ENCODE measurements at regions not wholly inside any gene's neighbourhood (a gene's known extent, or its start where the extent isn't known, plus 50 kb on each side); places are given as distances from the start of the nearest gene placed in this dataset.

GRCh38 chr13:112252804-112253590, 123.2 kb upstream of the SPACA7 start:
- Histone ChIP-seq H3K27ac (ENCODE audit: low read length) (no peak overlapping the region), H3K36me3 (ENCODE audit: control insufficient read depth in 2 of 2, extremely low read depth in 1 of 2, insufficient read depth in 1 of 2, low read length in 1 of 2) (no peaks in the 10 kb centered on the region), H3K9me3 (no peaks in the 10 kb centered on the region), H3K4me1 (ENCODE audit: control insufficient read depth in 1 of 2, extremely low read depth in 1 of 2, insufficient read depth in 2 of 2, low read length in 2 of 2) (no peaks in the 10 kb centered on the region), H3K27me3 (replicated peaks in 1 of 2; ENCODE audit: control insufficient read depth in 2 of 2, extremely low read depth in 1 of 2, insufficient read depth in 2 of 2, low read length in 1 of 2) (peaks cover 0 to 12% of the 10 kb centered on the region in 2 experiments), H3K4me3 (ENCODE audit: control insufficient read depth in 1 of 2, extremely low read depth in 1 of 2, low read length in 1 of 2) (no peak overlapping the region)
- no peak overlapping the region for H3K27ac Mint-ChIP-seq
- no peak overlapping the region for H3K4me3 Mint-ChIP-seq
- 83% methylated on average over 26 of the region's 29 CpGs for whole genome bisulfite sequencing (ENCODE audit: insufficient coverage)
- CTCF ChIA-PET = interaction anchor here in 1 of 2 donors (0.5 kb wide), 1 partner anchor 150 kb away, joined by 3 read pairs; no protein-coding TSS in a partner anchor
- DNase-seq (no peak), ATAC-seq (replicated peaks in 1 of 4) (no peak)
- H3K27me3 Mint-ChIP-seq = peaks cover 5 to 19% of the 10 kb centered on the region in 2 donors
- no peaks in the 10 kb centered on the region for H3K9me3 Mint-ChIP-seq
- POLR2A ChIA-PET = no interaction called here
- no peaks in the 10 kb centered on the region for H3K36me3 Mint-ChIP-seq
- H3K4me1 Mint-ChIP-seq = no peaks in the 10 kb centered on the region

GRCh38 chr13:112253631-112254030, 122.5 kb upstream of the SPACA7 start:
- peaks cover 5 to 19% of the 10 kb centered on the region in 2 donors for H3K27me3 Mint-ChIP-seq
- no peaks in the 10 kb centered on the region for H3K9me3 Mint-ChIP-seq
- no peaks in the 10 kb centered on the region for H3K9me3 ChIP-seq
- no peaks in the 10 kb centered on the region for H3K36me3 ChIP-seq (ENCODE audit: control insufficient read depth in 2 of 2, extremely low read depth in 1 of 2, insufficient read depth in 1 of 2, low read length in 1 of 2)
- H3K36me3 Mint-ChIP-seq = no peaks in the 10 kb centered on the region
- H3K27me3 ChIP-seq (replicated peaks in 1 of 2; ENCODE audit: control insufficient read depth in 2 of 2, extremely low read depth in 1 of 2, insufficient read depth in 2 of 2, low read length in 1 of 2) = peaks cover 0 to 12% of the 10 kb centered on the region in 2 experiments
- DNase-seq (no peak), ATAC-seq (replicated peaks in 1 of 4) (no peak)
- H3K27ac ChIP-seq (ENCODE audit: low read length) = no peak overlapping the region
- H3K4me3 ChIP-seq (ENCODE audit: control insufficient read depth in 1 of 2, extremely low read depth in 1 of 2, low read length in 1 of 2) = no peak overlapping the region
- WGBS (ENCODE audit: insufficient coverage) = 83% methylated on average over 15 of the region's 17 CpGs
- H3K27ac Mint-ChIP-seq = no peak overlapping the region
- no peak overlapping the region for H3K4me3 Mint-ChIP-seq
- CTCF ChIA-PET = no interaction called here
- H3K4me1 ChIP-seq (ENCODE audit: control insufficient read depth in 1 of 2, extremely low read depth in 1 of 2, insufficient read depth in 2 of 2, low read length in 2 of 2) = no peaks in the 10 kb centered on the region
- POLR2A ChIA-PET = no interaction called here
- no peaks in the 10 kb centered on the region for H3K4me1 Mint-ChIP-seq

GRCh38 chr13:112254061-112254818, 121.9 kb upstream of the SPACA7 start:
- DNase-seq = no peak
- Mint-ChIP-seq H3K27me3 (peaks cover 5 to 19% of the 10 kb centered on the region in 2 donors), H3K27ac (no peak overlapping the region)

GRCh38 chr13:112254900-112255299, 121.3 kb upstream of the SPACA7 start:
- ATAC-seq (replicated peaks in 1 of 4) (no peak), DNase-seq (no peak)
- Histone ChIP-seq H3K27me3 (replicated peaks in 1 of 2; ENCODE audit: control insufficient read depth in 2 of 2, extremely low read depth in 1 of 2, insufficient read depth in 2 of 2, low read length in 1 of 2) (peaks cover 0 to 8% of the 10 kb centered on the region in 2 experiments), H3K36me3 (ENCODE audit: control insufficient read depth in 2 of 2, extremely low read depth in 1 of 2, insufficient read depth in 1 of 2, low read length in 1 of 2) (no peaks in the 10 kb centered on the region), H3K4me3 (ENCODE audit: control insufficient read depth in 1 of 2, extremely low read depth in 1 of 2, low read length in 1 of 2) (no peak overlapping the region), H3K27ac (ENCODE audit: low read length) (no peak overlapping the region), H3K9me3 (no peaks in the 10 kb centered on the region), H3K4me1 (ENCODE audit: control insufficient read depth in 1 of 2, extremely low read depth in 1 of 2, insufficient read depth in 2 of 2, low read length in 2 of 2) (no peaks in the 10 kb centered on the region)
- Mint-ChIP-seq H3K36me3 (no peaks in the 10 kb centered on the region), H3K27ac (no peak overlapping the region), H3K9me3 (peaks cover 0 to 6% (median 0%) of the 10 kb centered on the region in 3 donors), H3K27me3 (peaks cover 4 to 22% of the 10 kb centered on the region in 2 donors), H3K4me3 (no peak overlapping the region), H3K4me1 (no peaks in the 10 kb centered on the region)
- WGBS (ENCODE audit: insufficient coverage) = 82% methylated on average over 8 of the region's 11 CpGs
- POLR2A ChIA-PET = no interaction called here
- CTCF ChIA-PET = no interaction called here

More at GRCh38 chr13:112254061-112254818, 121.9 kb upstream of the SPACA7 start:
- no peaks in the 10 kb centered on the region for H3K4me1 ChIP-seq (ENCODE audit: control insufficient read depth in 1 of 2, extremely low read depth in 1 of 2, insufficient read depth in 2 of 2, low read length in 2 of 2)
- no peak for ATAC-seq (replicated peaks in 1 of 4)
- H3K9me3 Mint-ChIP-seq = peaks cover 0 to 3% (median 0%) of the 10 kb centered on the region in 3 donors
- H3K36me3 ChIP-seq (ENCODE audit: control insufficient read depth in 2 of 2, extremely low read depth in 1 of 2, insufficient read depth in 1 of 2, low read length in 1 of 2) = no peaks in the 10 kb centered on the region
- H3K27ac ChIP-seq (ENCODE audit: low read length) = no peak overlapping the region
- H3K27me3 ChIP-seq (replicated peaks in 1 of 2; ENCODE audit: control insufficient read depth in 2 of 2, extremely low read depth in 1 of 2, insufficient read depth in 2 of 2, low read length in 1 of 2) = peaks cover 0 to 12% of the 10 kb centered on the region in 2 experiments
- no peak overlapping the region for H3K4me3 ChIP-seq (ENCODE audit: control insufficient read depth in 1 of 2, extremely low read depth in 1 of 2, low read length in 1 of 2)
- H3K36me3 Mint-ChIP-seq = no peaks in the 10 kb centered on the region
- CTCF ChIA-PET = no interaction called here
- no peaks in the 10 kb centered on the region for H3K9me3 ChIP-seq
- H3K4me1 Mint-ChIP-seq = no peaks in the 10 kb centered on the region
- 79% methylated on average over 17 of the region's 25 CpGs for WGBS (ENCODE audit: insufficient coverage)
- H3K4me3 Mint-ChIP-seq = no peak overlapping the region
- POLR2A ChIA-PET = no interaction called here

- WGBS (ENCODE audit: insufficient coverage) = 58% methylated on average over 10 of the region's 19 CpGs
- peaks cover 0 to 20% of the 10 kb centered on the region in 2 donors for H3K27me3 Mint-ChIP-seq
These were observed 120.5 kb upstream of the SPACA7 start for GRCh38 chr13:112255550-112256120.

GRCh38 chr13:112256716-112257494, 119.2 kb upstream of the SPACA7 start:
- H3K27ac Mint-ChIP-seq = no peak overlapping the region
- H3K4me3 Mint-ChIP-seq = no peak overlapping the region
- peaks cover 0 to 14% of the 10 kb centered on the region in 2 donors for H3K27me3 Mint-ChIP-seq
- Histone ChIP-seq H3K27me3 (replicated peaks in 1 of 2; ENCODE audit: control insufficient read depth in 2 of 2, extremely low read depth in 1 of 2, insufficient read depth in 2 of 2, low read length in 1 of 2) (peaks cover 0 to 6% of the 10 kb centered on the region in 2 experiments), H3K9me3 (no peaks in the 10 kb centered on the region), H3K4me3 (ENCODE audit: control insufficient read depth in 1 of 2, extremely low read depth in 1 of 2, low read length in 1 of 2) (no peak overlapping the region), H3K27ac (ENCODE audit: low read length) (no peak overlapping the region), H3K4me1 (ENCODE audit: control insufficient read depth in 1 of 2, extremely low read depth in 1 of 2, insufficient read depth in 2 of 2, low read length in 2 of 2) (no peaks in the 10 kb centered on the region), H3K36me3 (ENCODE audit: control insufficient read depth in 2 of 2, extremely low read depth in 1 of 2, insufficient read depth in 1 of 2, low read length in 1 of 2) (no peaks in the 10 kb centered on the region)
- DNase-seq = no peak
- 95% methylated on average over 5 of the region's 12 CpGs for WGBS (ENCODE audit: insufficient coverage)
- H3K9me3 Mint-ChIP-seq = peaks cover 0 to 6% (median 0%) of the 10 kb centered on the region in 3 donors
- ChIA-PET CTCF (no interaction called here), POLR2A (interaction anchor here in 1 of 2 donors (0.8 kb wide), 1 partner anchor 12 kb away, joined by 3 read pairs; no protein-coding TSS in a partner anchor)
- no peaks in the 10 kb centered on the region for H3K36me3 Mint-ChIP-seq
- ATAC-seq (replicated peaks in 1 of 4) = no peak
- no peaks in the 10 kb centered on the region for H3K4me1 Mint-ChIP-seq

More at GRCh38 chr13:112255550-112256120, 120.5 kb upstream of the SPACA7 start:
- Mint-ChIP-seq H3K4me1 (no peaks in the 10 kb centered on the region), H3K4me3 (no peak overlapping the region), H3K36me3 (no peaks in the 10 kb centered on the region), H3K27ac (no peak overlapping the region), H3K9me3 (peaks cover 0 to 6% (median 0%) of the 10 kb centered on the region in 3 donors)
- H3K27me3 ChIP-seq (replicated peaks in 1 of 2; ENCODE audit: control insufficient read depth in 2 of 2, extremely low read depth in 1 of 2, insufficient read depth in 2 of 2, low read length in 1 of 2) = peaks cover 0 to 6% of the 10 kb centered on the region in 2 experiments
- H3K4me3 ChIP-seq (ENCODE audit: control insufficient read depth in 1 of 2, extremely low read depth in 1 of 2, low read length in 1 of 2) = no peak overlapping the region
- DNase-seq = no peak
- ChIA-PET CTCF (no interaction called here), POLR2A (no interaction called here)
- H3K36me3 ChIP-seq (ENCODE audit: control insufficient read depth in 2 of 2, extremely low read depth in 1 of 2, insufficient read depth in 1 of 2, low read length in 1 of 2) = no peaks in the 10 kb centered on the region
- ATAC-seq (replicated peaks in 1 of 4) = no peak
- H3K4me1 ChIP-seq (ENCODE audit: control insufficient read depth in 1 of 2, extremely low read depth in 1 of 2, insufficient read depth in 2 of 2, low read length in 2 of 2) = no peaks in the 10 kb centered on the region
- H3K27ac ChIP-seq (ENCODE audit: low read length) = no peak overlapping the region
- no peaks in the 10 kb centered on the region for H3K9me3 ChIP-seq
